GM21576 (cell line): ENCODE measurements at regions not wholly inside any gene's neighbourhood (a gene's known extent, or its start where the extent isn't known, plus 50 kb on each side); places are given as distances from the start of the nearest gene placed in this dataset.

Source experiments
- ATAC-seq: cut with Tn5 transposase; IDR thresholded peaks from one replicate; pipeline ENCODE4 v1.9.1; 2021; ENCODE audit warnings: mild to moderate bottlenecking, moderate library complexity; ENCODE audit not compliant: unreplicated experiment

DNA sequence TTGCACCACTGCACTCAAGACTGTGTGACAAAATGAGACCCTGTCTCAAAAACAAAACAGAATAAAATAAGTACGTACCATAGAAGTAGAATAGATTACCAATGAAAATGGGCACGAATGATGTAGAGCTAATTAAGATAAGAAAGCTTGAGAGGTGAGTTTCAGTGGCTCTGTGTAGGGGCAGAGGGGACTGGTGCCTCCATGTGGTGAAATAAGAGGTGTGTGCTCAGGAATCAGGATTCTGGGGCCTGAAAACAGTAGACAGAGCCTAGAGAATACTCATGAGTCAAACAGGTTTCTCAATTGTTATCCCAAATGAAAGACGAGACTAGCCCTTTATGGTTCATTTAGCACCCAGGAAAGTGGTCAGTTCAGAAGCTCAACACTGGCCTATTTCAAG, 1145.1 kb downstream of the FLRT2 start:
- no peak for ATAC-seq

GRCh38 chr14:86673523-86673969, 1143.6 kb downstream of the FLRT2 start:
- no peak for ATAC-seq

DNA sequence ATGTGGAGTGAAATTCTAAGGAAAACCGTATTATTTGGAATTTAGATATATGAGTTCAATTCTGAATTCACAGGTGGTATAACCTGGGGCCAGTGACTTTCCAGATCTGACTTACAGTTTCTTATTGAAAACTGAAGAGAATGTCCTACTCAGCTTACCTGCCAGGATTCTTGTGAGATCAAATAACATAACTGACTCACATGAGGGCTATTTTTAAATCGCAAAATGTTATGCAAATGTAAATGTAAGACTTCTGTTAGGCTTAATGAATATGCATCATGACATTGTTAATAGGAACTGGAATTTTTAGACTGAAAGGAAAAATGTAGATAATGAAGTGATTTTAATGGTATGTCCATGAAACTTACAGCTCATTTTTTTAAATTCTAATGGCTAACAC, 1142.1 kb downstream of the FLRT2 start:
- ATAC-seq, result no peak

GRCh38 chr14:86665975-86666374, 1136.0 kb downstream of the FLRT2 start:
- ATAC-seq, result no peak

DNA sequence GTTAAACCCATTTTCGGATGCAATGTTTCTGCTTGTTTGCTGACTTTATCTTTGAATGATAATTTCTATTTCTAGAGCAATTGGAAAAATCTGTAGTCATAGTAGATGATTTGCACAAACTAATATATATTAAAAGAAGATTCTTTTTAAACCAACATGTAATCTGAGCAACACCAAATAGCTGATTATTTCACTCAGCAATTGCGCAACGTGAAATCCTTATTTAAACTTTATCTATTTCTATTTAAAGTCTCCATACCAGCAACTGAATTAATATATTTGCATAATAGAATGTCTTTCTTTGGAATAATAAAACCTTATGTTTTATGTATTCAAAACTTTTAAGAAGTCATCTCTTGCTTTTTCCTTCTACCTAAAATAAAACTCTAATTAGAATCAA, 1132.4 kb downstream of the FLRT2 start:
- no peak for ATAC-seq

GRCh38 chr14:86654558-86655184, 1124.7 kb downstream of the FLRT2 start:
- no peak for ATAC-seq

GRCh38 chr14:86652526-86652925, 1122.6 kb downstream of the FLRT2 start:
- ATAC-seq, result no peak

GRCh38 chr14:86646696-86647690, 1117.0 kb downstream of the FLRT2 start:
- no peak for ATAC-seq

- ATAC-seq, result no peak
Observed at GRCh38 chr14:86646125-86646524, 1116.2 kb downstream of the FLRT2 start.

GRCh38 chr14:86641310-86641709, 1111.4 kb downstream of the FLRT2 start:
- ATAC-seq, result no peak

- no peak for ATAC-seq
Observed at GRCh38 chr14:86640288-86640687, 1110.3 kb downstream of the FLRT2 start.

DNA sequence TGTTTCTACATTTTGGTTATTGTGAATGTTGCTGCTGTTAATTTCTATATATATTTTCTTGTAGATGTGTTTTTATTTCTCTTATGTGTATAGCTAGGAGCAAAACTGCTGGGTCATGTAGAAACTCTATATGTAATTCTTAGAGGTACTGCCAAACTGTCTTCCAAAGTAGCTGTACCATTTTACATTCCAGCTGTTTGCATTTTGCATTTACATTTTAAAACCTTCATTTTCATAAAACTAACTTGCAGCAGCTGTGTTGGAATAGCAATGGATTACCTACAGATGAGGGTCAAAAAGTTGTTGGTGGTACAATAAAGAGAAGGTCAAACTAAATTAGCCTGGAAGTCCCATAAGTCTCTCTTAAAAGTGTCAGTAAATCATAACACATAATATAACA, 1109.7 kb downstream of the FLRT2 start:
- ATAC-seq, result no peak

GRCh38 chr14:86639146-86639545, 1109.2 kb downstream of the FLRT2 start:
- no peak for ATAC-seq

DNA sequence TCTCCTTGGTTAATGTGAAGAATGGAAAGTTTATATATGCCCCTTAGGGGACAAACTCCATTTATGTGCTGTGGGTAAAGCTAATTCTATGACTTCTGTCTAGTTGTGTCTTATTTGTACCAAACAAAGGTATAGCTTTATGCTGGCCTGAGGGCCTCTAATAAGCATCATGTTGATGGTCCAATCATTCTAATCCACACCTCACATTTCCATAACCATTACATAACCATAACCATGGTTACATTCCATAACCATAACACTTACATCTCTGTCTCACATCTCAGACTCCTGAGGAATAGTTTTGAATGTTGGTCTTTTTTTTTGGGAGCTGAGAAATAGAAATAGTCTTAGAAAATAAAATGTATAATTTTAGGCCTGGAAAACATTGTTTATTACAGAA, 1097.1 kb downstream of the FLRT2 start:
- no peak for ATAC-seq

DNA sequence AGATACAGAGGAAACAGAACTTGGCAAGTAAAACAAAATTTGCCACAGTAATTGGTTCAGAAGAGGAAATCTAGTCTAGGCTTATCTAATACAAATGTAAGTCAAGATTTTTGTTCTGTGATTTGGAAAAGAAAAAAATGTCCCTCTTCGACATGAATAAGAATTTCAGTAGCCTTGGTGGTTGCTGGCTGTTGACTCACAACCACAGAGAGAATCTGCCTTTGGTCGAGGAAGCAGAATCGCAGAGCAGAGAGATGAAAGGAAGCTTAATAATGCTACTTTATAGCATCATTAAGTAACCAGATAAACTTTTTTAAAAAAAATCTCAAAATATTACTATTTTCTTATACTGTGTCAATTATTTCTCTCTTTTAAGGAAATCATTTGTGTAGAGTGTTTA, 1096.6 kb downstream of the FLRT2 start:
- no peak for ATAC-seq

DNA sequence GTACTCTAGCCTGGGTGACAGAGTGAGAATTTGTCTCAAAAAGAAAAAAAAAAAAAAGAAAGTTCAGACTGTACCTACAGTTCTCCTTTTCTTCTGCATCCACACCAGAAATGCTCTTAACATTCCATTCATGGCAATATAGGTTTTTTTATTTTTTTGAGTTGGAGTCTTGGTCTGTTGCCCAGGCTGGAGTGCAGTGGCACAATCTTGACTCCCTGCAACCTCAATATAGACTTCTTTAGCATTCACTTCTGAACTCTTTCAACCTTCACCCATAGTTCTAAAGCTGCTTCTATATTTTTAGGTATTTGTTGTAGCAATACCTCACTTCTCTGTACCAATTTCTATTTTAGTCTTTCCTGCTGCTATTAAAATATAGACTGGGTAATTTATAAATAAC, 1095.7 kb downstream of the FLRT2 start:
- ATAC-seq, result no peak

DNA sequence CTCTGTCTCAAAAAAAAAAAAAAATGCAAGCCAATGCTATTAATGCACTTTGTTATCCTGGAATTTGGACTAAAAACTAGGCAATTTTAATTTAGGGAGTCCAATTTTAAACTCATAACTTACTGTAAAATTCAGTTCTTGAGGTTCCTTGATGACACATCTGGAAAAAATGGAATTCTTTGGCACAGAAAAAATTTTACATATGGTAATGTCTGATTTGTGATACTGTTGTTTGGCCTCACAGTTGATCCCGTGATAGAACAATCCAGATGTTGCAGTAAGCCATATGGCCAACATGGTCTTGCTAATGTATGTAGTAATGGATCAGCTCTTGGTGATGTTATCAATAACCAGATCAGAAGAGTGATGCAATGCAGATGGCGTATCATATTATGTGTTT, 1089.8 kb downstream of the FLRT2 start:
- no peak for ATAC-seq

DNA sequence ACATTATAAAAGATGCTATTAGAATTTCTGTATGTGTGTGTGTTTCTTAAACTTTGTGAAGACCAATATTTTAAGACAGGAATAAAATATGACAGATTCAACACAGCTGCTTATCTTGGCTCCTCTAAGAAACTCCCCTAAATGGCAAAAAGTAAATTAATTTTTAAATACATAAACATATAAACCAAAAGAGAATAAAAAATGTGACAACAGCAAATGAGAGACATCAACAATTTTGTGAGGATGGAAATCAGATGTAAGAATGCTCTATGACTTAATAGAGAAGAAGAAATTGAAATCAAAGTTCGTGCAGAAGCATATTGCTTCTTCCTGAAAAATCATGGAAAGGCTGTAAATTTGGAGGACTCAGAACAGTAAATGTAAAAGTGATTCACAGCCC, 1083.8 kb downstream of the FLRT2 start:
- ATAC-seq, result no peak

- no peak for ATAC-seq
Observed at GRCh38 chr14:86613126-86613525, 1083.2 kb downstream of the FLRT2 start.

- ATAC-seq, result no peak
Observed at GRCh38 chr14:86604561-86604960, 1074.6 kb downstream of the FLRT2 start.

GRCh38 chr14:86602263-86602662, 1072.3 kb downstream of the FLRT2 start:
- ATAC-seq, result no peak

DNA sequence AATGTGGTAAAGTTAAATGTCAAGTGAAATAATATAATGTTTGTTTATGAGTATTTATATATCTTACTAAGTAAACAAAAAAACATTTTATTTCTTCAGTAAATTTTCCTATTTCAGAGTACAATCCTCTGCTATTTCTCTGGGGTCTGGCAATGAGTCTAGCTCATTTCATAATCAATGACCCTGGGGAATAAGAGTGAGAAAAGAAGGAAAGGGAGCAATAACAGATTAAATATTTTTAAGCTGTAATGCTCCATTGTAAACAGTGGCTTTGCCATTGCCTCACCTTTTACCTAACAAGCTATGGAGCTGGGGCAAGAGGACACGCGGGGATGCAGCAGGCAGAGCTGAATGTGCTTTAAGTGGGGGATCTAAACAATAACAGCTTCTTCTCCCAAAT, 1071.9 kb downstream of the FLRT2 start:
- no peak for ATAC-seq
